ENCODE measurements at regions not wholly inside any gene's neighbourhood (a gene's known extent, or its start where the extent isn't known, plus 50 kb on each side); places are given as distances from the start of the nearest gene placed in this dataset.

DNA sequence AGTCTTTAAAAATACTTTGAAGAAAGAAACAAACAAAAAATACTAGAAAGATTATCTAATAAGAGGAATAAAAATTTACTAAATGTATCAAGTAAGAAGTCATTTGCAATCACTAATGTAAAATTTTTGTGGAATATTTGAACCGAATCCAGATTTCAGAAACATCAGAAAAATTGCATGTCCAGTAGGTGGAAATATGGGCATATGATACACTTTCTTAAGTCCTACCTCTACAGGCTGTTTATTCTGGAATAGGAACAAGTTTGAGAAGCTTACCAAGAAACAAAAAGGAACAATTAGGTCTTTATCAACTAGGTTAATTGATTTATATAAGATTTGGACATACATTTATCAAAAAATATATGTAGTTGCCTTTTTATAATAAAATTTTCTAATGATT, 292.9 kb upstream of the ROBO1 start:
- DNase-seq (ENCODE audit: insufficient read length, low spot score) (no peak), FAIRE-seq (no peak)
- TF ChIP-seq, protein P1, sequence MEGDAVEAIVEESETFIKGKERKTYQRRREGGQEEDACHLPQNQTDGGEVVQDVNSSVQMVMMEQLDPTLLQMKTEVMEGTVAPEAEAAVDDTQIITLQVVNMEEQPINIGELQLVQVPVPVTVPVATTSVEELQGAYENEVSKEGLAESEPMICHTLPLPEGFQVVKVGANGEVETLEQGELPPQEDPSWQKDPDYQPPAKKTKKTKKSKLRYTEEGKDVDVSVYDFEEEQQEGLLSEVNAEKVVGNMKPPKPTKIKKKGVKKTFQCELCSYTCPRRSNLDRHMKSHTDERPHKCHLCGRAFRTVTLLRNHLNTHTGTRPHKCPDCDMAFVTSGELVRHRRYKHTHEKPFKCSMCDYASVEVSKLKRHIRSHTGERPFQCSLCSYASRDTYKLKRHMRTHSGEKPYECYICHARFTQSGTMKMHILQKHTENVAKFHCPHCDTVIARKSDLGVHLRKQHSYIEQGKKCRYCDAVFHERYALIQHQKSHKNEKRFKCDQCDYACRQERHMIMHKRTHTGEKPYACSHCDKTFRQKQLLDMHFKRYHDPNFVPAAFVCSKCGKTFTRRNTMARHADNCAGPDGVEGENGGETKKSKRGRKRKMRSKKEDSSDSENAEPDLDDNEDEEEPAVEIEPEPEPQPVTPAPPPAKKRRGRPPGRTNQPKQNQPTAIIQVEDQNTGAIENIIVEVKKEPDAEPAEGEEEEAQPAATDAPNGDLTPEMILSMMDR (IDR thresholded peaks at IDR 0.05; ENCODE audit: insufficient read depth, missing control alignments): no peak

DNA sequence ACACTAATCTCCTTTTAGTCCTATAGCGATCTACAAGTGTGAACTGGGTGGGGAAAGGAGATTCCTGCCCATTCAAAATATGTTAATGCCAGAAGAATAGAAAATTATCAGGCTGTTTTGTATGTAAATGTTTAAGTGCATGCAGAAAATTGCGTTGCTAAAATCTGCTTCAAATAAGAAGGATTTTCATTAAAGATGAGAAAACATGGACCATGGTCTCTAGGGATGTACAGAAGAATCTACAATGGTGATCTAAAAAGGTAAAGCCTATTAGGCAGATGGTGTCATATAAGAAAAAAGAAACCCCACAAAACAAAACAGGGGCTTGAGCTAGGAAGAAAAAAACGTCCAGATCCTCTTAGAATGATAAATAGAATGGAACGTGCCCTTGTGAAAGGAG, 287.5 kb upstream of the ROBO1 start:
- DNase-seq (ENCODE audit: insufficient read length, low spot score) (no peak), FAIRE-seq (peak; percentile 73)
- TF ChIP-seq, protein P1 (IDR thresholded peaks at IDR 0.05; ENCODE audit: insufficient read depth, missing control alignments): no peak

DNA sequence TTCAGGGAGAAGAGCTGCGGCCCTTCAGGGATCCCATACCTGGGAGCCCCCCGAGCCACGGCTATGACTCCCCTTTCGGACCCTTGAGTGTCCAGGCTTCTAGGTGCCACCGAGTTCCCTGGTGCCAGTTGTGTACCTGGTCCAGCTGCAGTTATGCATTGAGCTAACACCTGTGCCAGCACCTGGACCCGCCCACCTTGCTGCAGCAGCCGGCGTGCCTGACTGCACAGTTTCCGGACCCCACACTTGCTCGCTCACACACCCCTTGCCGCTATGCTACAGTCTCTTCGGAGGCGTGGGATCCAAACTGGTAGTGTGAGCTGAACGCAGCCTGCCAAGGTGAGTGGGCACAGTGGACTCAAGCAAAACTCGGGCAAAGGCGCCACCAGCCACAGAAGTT, 284.5 kb upstream of the ROBO1 start:
- DNase-seq (ENCODE audit: insufficient read length, low spot score): no peak
- no peak for FAIRE-seq
- TF ChIP-seq, protein P1 (IDR thresholded peaks at IDR 0.05; ENCODE audit: insufficient read depth, missing control alignments): no peak

DNA sequence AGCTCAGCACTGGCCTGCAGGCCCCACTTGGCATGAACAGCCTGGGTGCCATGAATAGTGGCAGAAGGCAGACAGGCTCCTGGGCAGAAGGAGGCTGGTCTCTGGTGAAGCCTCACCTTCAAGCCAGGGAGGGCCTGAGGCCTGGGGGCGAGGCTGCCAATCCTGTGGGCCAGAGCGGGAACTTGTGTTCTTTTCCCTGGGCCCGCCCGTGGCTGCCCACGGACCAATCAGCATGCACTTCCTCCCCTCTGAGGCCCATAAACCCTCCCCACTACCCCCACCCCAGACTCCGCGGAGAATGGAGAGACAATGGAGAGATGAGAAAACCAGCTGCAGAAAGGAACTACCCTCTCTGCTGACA, 283.8 kb upstream of the ROBO1 start:
- no peak for FAIRE-seq
- TF ChIP-seq, protein P1 (IDR thresholded peaks at IDR 0.05; ENCODE audit: insufficient read depth, missing control alignments): no peak
- no peak for DNase-seq (ENCODE audit: insufficient read length, low spot score)

DNA sequence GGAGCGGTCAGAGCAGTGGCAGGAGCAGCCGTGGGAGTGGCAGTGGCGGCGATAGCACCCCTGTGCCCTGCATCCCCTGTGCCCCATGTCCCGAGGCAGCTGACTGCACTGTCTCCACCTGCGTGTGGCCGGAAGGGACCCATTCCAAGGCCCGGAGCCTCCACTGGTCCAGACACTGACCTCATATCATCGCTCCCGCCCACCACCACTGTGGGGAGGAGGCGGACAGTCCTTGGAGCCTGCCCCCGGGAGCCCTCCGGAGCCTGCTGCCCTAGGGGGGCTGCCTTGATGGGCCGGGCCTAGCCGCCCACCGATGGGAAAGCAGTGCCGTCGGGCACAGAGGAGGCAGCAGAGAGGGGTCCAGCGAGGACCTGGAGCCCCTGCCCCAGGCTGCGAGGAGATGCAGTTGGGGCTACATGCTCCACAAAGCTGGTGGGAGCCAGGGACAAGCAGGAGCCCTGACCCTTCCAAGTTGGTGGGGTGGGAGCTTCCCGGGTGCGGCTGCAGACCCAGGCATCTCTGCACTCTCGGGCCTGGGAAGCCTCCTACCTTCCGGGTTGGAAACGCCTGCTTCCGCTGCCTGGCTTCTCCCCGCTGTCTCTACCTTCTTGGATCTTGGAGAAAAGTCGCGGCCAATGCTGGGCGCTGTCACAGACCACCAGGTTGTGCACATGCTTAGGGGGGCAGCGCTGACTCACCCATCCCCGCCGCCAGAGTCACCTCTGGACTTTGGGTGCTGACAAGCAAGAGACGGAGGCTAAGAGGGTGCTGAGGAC, 283.2 kb upstream of the ROBO1 start:
- DNase-seq (ENCODE audit: insufficient read length, low spot score) (no peak), FAIRE-seq (no peak)
- TF ChIP-seq, protein P1 (IDR thresholded peaks at IDR 0.05; ENCODE audit: insufficient read depth, missing control alignments): no peak

DNA sequence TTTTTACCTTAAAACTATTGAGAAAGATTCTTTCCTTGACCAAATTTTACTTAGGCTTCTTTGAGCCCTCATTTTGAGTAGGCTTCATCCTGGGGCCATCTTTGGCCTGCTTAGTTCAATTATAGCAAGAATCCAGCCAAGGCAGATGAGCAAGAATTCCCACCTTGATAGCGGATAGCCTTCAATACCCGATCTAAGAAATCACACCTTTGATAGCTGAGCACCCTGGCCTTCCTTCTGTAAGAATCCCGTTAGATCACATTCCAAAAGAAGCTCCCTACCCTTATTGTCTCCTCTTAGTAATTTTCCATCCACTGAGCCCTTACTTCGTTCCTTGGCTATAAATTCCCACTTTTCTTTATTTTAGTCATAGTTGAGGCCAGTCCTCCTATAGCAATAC, 275.4 kb upstream of the ROBO1 start:
- DNase-seq (ENCODE audit: insufficient read length, low spot score) (no peak), FAIRE-seq (no peak)
- TF ChIP-seq, protein P1 (IDR thresholded peaks at IDR 0.05; ENCODE audit: insufficient read depth, missing control alignments): no peak

DNA sequence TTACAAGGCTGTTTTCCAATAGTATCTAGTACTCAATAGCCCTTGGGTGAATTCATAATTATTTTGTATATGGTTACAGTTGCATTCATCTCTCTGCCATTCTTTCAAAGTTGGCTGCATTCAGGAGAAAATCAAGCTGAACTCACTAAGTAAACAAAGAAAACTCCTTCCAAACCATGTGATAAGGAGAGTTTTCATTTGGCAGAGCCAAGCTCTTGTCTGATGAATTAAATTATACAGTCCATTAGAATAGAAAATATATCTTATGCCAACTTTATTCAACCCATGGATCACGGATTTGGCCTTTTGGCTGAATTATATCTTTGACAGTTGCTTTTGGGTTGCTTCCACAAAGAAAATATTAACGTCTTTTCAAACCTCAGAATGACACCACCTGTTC, 272.3 kb upstream of the ROBO1 start:
- TF ChIP-seq, protein P1 (IDR thresholded peaks at IDR 0.05; ENCODE audit: insufficient read depth, missing control alignments): no peak
- no peak for DNase-seq (ENCODE audit: insufficient read length, low spot score)
- FAIRE-seq: no peak
